ENCODE measurements at regions not wholly inside any gene's neighbourhood (a gene's known extent, or its start where the extent isn't known, plus 50 kb on each side); places are given as distances from the start of the nearest gene placed in this dataset.

DNA sequence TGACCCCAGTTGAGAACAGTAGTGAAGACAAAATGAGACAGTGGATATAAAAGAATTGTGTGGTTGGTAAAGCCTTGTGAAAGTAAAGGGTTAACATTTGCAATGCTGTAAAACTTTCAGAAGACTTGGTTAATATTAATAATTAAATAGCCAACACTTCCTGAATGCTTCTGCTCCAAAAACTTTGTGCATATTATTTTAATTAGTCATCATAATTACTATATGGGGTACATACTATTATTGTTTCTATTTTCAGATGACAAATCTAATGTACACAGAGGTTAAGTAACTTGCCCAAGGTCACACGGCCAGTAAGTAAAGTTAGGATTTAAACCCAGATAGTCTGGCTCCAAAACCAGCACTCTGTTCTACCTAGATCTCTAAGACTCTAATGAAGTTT, 291.3 kb downstream of the OGFRL1 start:
- no peak overlapping the region for H2BK120ac ChIP-seq (ENCODE audit: low read depth, low read length)
- H3K27me3 ChIP-seq (ENCODE audit: control insufficient read depth in 3 of 3, insufficient read depth in 3 of 3, low read depth in 1 of 3, low read length in 3 of 3) = no peaks in the 10 kb centered on the region
- H3K27ac ChIP-seq (replicated peaks; ENCODE audit: low read length) = no peak overlapping the region
- H2AK5ac ChIP-seq (ENCODE audit: low read depth, low read length) = no peak overlapping the region
- WGBS, 2 donors (ENCODE audit: extremely low coverage in 2 of 2, insufficient read length in 2 of 2, insufficient replicate concordance in 1 of 2) = no CpG with 5 or more reads among the region's 1 CpG
- H2BK12ac ChIP-seq (ENCODE audit: low read length) = no peak overlapping the region
- no peak overlapping the region for H3K23ac ChIP-seq (ENCODE audit: low read depth, low read length, poor library complexity)
- no peak overlapping the region for H3K4me3 ChIP-seq (ENCODE audit: low read length in 2 of 2)
- no peak overlapping the region for H3K9ac ChIP-seq (ENCODE audit: low read depth, low read length, poor library complexity)
- H3K9me3 ChIP-seq (replicated peaks in 1 of 2; ENCODE audit: control insufficient read depth in 2 of 2, insufficient read depth in 1 of 2, low read depth in 1 of 2, low read length in 2 of 2) = no peaks in the 10 kb centered on the region
- H2BK5ac ChIP-seq (ENCODE audit: low read length) = no peak overlapping the region
- no peak overlapping the region for H2AFZ ChIP-seq (ENCODE audit: low read length)
- no peak overlapping the region for H3K4ac ChIP-seq (ENCODE audit: low read length)
- no peak overlapping the region for H4K91ac ChIP-seq (ENCODE audit: low read depth, low read length, poor library complexity)
- H3K18ac ChIP-seq (ENCODE audit: low read length) = no peak overlapping the region
- no peak overlapping the region for H3K14ac ChIP-seq (ENCODE audit: low read length)
- no peaks in the 10 kb centered on the region for H3K79me1 ChIP-seq (ENCODE audit: low read depth, low read length)
- no peak overlapping the region for H3K4me2 ChIP-seq (ENCODE audit: insufficient read depth, low read length, poor library complexity, severe bottlenecking)
- H3K36me3 ChIP-seq (replicated peaks in 1 of 2; ENCODE audit: control insufficient read depth in 2 of 2, insufficient read depth in 2 of 2, low read length in 2 of 2) = no peaks in the 10 kb centered on the region
- H3K4me1 ChIP-seq (ENCODE audit: control insufficient read depth in 2 of 2, insufficient read depth in 1 of 2, low read depth in 1 of 2, low read length in 2 of 2) = no peaks in the 10 kb centered on the region
- no peak for DNase-seq (ENCODE audit: low spot score)
- H2BK15ac ChIP-seq (ENCODE audit: low read length) = no peak overlapping the region
- H4K8ac ChIP-seq (ENCODE audit: low read depth, low read length) = no peak overlapping the region

DNA sequence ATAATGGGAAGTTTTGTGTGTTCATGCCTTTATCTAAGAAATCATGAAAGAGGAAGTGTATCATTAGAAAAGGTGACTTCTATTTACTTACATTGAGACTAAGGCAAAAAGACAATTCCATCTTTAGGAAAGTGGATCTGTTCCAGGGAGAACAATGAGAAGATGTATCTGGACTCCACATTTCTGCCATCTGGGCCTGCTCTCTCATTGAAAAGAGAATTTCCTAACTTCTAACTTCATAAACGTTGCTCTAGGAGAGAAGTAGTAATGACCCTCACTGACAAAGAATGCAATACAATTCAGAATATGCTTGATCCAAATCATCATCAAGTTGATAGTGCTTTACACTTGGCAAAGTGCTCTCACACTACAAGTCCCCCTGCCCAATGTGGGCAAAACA, 294.2 kb downstream of the OGFRL1 start:
- Histone ChIP-seq H3K4me2 (ENCODE audit: insufficient read depth, low read length, poor library complexity, severe bottlenecking) (no peak overlapping the region), H3K23ac (ENCODE audit: low read depth, low read length, poor library complexity) (no peak overlapping the region), H3K27ac (replicated peaks; ENCODE audit: low read length) (no peak overlapping the region), H3K4me1 (ENCODE audit: control insufficient read depth in 2 of 2, insufficient read depth in 1 of 2, low read depth in 1 of 2, low read length in 2 of 2) (no peaks in the 10 kb centered on the region), H3K79me1 (ENCODE audit: low read depth, low read length) (peaks cover 3% of the 10 kb centered on the region), H2AFZ (ENCODE audit: low read length) (no peak overlapping the region), H3K18ac (ENCODE audit: low read length) (no peak overlapping the region), H3K9me3 (replicated peaks in 1 of 2; ENCODE audit: control insufficient read depth in 2 of 2, insufficient read depth in 1 of 2, low read depth in 1 of 2, low read length in 2 of 2) (no peaks in the 10 kb centered on the region), H4K91ac (ENCODE audit: low read depth, low read length, poor library complexity) (no peak overlapping the region), H3K4me3 (ENCODE audit: low read length in 2 of 2) (no peak overlapping the region), H2BK15ac (ENCODE audit: low read length) (no peak overlapping the region), H2BK120ac (ENCODE audit: low read depth, low read length) (no peak overlapping the region), H3K9ac (ENCODE audit: low read depth, low read length, poor library complexity) (no peak overlapping the region), H3K14ac (ENCODE audit: low read length) (no peak overlapping the region), H2AK5ac (ENCODE audit: low read depth, low read length) (no peak overlapping the region), H3K27me3 (ENCODE audit: control insufficient read depth in 3 of 3, insufficient read depth in 3 of 3, low read depth in 1 of 3, low read length in 3 of 3) (no peaks in the 10 kb centered on the region), H3K4ac (ENCODE audit: low read length) (no peak overlapping the region), H4K8ac (ENCODE audit: low read depth, low read length) (no peak overlapping the region), H3K36me3 (replicated peaks in 1 of 2; ENCODE audit: control insufficient read depth in 2 of 2, insufficient read depth in 2 of 2, low read length in 2 of 2) (no peaks in the 10 kb centered on the region), H2BK5ac (ENCODE audit: low read length) (no peak overlapping the region), H2BK12ac (ENCODE audit: low read length) (no peak overlapping the region)
- no CpG with 5 or more reads among the region's 1 CpG for WGBS, 2 donors (ENCODE audit: extremely low coverage in 2 of 2, insufficient read length in 2 of 2, insufficient replicate concordance in 1 of 2)
- DNase-seq (ENCODE audit: low spot score) = no peak

DNA sequence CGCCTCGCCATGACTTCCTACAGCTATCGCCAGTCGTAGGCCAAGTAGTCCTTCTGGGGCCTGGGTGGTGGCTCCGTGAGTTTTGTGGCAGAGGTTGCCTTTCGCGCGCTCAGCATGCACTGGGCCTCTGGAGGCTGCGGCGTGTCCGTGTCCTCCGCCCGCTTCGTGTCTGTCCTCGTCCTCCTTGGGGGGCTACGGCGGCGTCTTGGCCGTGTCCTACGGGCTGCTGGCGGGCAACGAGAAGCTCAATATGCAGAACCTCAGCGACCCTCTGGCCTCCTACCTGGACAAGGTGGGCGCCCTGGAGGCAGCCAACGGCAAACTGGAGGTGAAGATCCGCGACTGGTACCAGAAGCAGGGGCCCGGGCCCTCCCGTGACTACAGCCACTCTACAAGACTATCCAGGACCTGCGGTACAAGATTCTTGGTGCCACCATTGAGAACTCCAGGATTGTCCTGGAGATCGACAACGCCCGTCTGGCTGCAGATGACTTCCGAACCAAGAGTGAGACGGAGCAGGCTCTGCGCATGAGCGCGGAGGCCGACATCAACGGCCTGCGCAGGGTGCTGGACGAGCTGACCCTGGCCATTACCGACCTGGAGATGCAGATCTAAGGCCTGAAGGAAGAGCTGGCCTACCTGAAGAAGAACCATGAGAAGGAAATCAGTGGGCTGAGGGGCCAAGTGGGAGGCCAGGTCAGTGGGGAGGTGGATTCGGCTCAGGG, 296.3 kb downstream of the OGFRL1 start:
- Histone ChIP-seq H3K9ac (ENCODE audit: low read depth, low read length, poor library complexity) (no peak overlapping the region), H3K4me2 (ENCODE audit: insufficient read depth, low read length, poor library complexity, severe bottlenecking) (no peak overlapping the region), H2AK5ac (ENCODE audit: low read depth, low read length) (no peak overlapping the region), H3K9me3 (replicated peaks in 1 of 2; ENCODE audit: control insufficient read depth in 2 of 2, insufficient read depth in 1 of 2, low read depth in 1 of 2, low read length in 2 of 2) (no peaks in the 10 kb centered on the region), H4K8ac (ENCODE audit: low read depth, low read length) (no peak overlapping the region), H3K4ac (ENCODE audit: low read length) (no peak overlapping the region), H3K4me1 (ENCODE audit: control insufficient read depth in 2 of 2, insufficient read depth in 1 of 2, low read depth in 1 of 2, low read length in 2 of 2) (no peaks in the 10 kb centered on the region), H2BK5ac (ENCODE audit: low read length) (no peak overlapping the region), H2BK12ac (ENCODE audit: low read length) (no peak overlapping the region), H3K36me3 (replicated peaks in 1 of 2; ENCODE audit: control insufficient read depth in 2 of 2, insufficient read depth in 2 of 2, low read length in 2 of 2) (no peaks in the 10 kb centered on the region), H2BK120ac (ENCODE audit: low read depth, low read length) (no peak overlapping the region), H3K14ac (ENCODE audit: low read length) (peak overlapping the region; percentile 97), H2AFZ (ENCODE audit: low read length) (no peak overlapping the region), H3K79me1 (ENCODE audit: low read depth, low read length) (peaks cover 3% of the 10 kb centered on the region), H3K27ac (replicated peaks; ENCODE audit: low read length) (no peak overlapping the region), H3K23ac (ENCODE audit: low read depth, low read length, poor library complexity) (peak overlapping the region; percentile 43), H3K27me3 (ENCODE audit: control insufficient read depth in 3 of 3, insufficient read depth in 3 of 3, low read depth in 1 of 3, low read length in 3 of 3) (no peaks in the 10 kb centered on the region), H2BK15ac (ENCODE audit: low read length) (no peak overlapping the region), H4K91ac (ENCODE audit: low read depth, low read length, poor library complexity) (no peak overlapping the region), H3K4me3 (ENCODE audit: low read length in 2 of 2) (no peak overlapping the region), H3K18ac (ENCODE audit: low read length) (no peak overlapping the region)
- no peak for DNase-seq (ENCODE audit: low spot score)
- WGBS, 2 donors (ENCODE audit: extremely low coverage in 2 of 2, insufficient read length in 2 of 2, insufficient replicate concordance in 1 of 2) = no CpG with 5 or more reads among the region's 44 CpGs

DNA sequence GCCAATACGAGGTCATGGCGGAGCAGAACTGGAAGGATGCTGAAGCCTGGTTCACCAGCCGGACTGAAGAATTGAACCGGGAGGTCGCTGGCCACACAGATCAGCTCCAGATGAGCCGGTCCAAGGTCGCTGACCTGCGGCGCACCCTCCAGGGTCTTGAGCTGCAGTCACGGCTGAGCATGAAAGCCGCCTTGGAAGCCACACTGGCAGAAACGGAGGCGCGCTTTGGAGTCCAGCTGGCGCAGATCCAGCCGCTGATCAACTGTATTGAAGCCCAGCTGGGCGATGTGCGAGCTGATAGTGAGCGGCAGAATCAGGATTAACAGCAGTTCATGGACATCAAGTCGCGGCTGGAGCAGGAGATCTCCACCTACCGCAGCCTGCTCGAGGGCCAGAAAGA, 296.9 kb downstream of the OGFRL1 start:
- Histone ChIP-seq H4K8ac (ENCODE audit: low read depth, low read length) (no peak overlapping the region), H2BK15ac (ENCODE audit: low read length) (no peak overlapping the region), H3K9me3 (replicated peaks in 1 of 2; ENCODE audit: control insufficient read depth in 2 of 2, insufficient read depth in 1 of 2, low read depth in 1 of 2, low read length in 2 of 2) (no peaks in the 10 kb centered on the region), H2AK5ac (ENCODE audit: low read depth, low read length) (no peak overlapping the region), H3K4ac (ENCODE audit: low read length) (no peak overlapping the region), H3K36me3 (replicated peaks in 1 of 2; ENCODE audit: control insufficient read depth in 2 of 2, insufficient read depth in 2 of 2, low read length in 2 of 2) (no peaks in the 10 kb centered on the region), H2BK120ac (ENCODE audit: low read depth, low read length) (no peak overlapping the region), H3K27me3 (ENCODE audit: control insufficient read depth in 3 of 3, insufficient read depth in 3 of 3, low read depth in 1 of 3, low read length in 3 of 3) (no peaks in the 10 kb centered on the region), H3K79me1 (ENCODE audit: low read depth, low read length) (peaks cover 3% of the 10 kb centered on the region), H4K91ac (ENCODE audit: low read depth, low read length, poor library complexity) (no peak overlapping the region), H3K27ac (replicated peaks; ENCODE audit: low read length) (no peak overlapping the region), H3K14ac (ENCODE audit: low read length) (peak overlapping the region; percentile 8), H3K23ac (ENCODE audit: low read depth, low read length, poor library complexity) (peak overlapping the region; percentile 43), H3K18ac (ENCODE audit: low read length) (peak overlapping the region; percentile 44), H3K4me3 (ENCODE audit: low read length in 2 of 2) (no peak overlapping the region), H3K9ac (ENCODE audit: low read depth, low read length, poor library complexity) (no peak overlapping the region), H2BK12ac (ENCODE audit: low read length) (no peak overlapping the region), H3K4me2 (ENCODE audit: insufficient read depth, low read length, poor library complexity, severe bottlenecking) (no peak overlapping the region), H2AFZ (ENCODE audit: low read length) (no peak overlapping the region), H2BK5ac (ENCODE audit: low read length) (no peak overlapping the region), H3K4me1 (ENCODE audit: control insufficient read depth in 2 of 2, insufficient read depth in 1 of 2, low read depth in 1 of 2, low read length in 2 of 2) (no peaks in the 10 kb centered on the region)
- no CpG with 5 or more reads among the region's 23 CpGs for WGBS, 2 donors (ENCODE audit: extremely low coverage in 2 of 2, insufficient read length in 2 of 2, insufficient replicate concordance in 1 of 2)
- no peak for DNase-seq (ENCODE audit: low spot score)
